ENCODE measurements at regions not wholly inside any gene's neighbourhood (a gene's known extent, or its start where the extent isn't known, plus 50 kb on each side); places are given as distances from the start of the nearest gene placed in this dataset.

- no peak for DNase-seq
Measured at GRCh38 chr12:4012977-4013968, 140.1 kb upstream of the PARP11 start.

- DNase-seq: no peak
Measured at GRCh38 chr12:4012073-4012472, 138.9 kb upstream of the PARP11 start.

- DNase-seq: no peak
Measured at GRCh38 chr12:4011597-4011996, 138.4 kb upstream of the PARP11 start.

- DNase-seq: no peak
Measured at GRCh38 chr12:4009979-4010704, 136.9 kb upstream of the PARP11 start.

- DNase-seq: no peak
Measured at GRCh38 chr12:4006743-4007142, 133.5 kb upstream of the PARP11 start.

- DNase-seq: no peak
Measured at GRCh38 chr12:4005851-4006430, 132.7 kb upstream of the PARP11 start.

- no peak for DNase-seq
Measured at GRCh38 chr12:4003576-4003975, 130.4 kb upstream of the PARP11 start.

GRCh38 chr12:4002601-4003000, 129.4 kb upstream of the PARP11 start:
- DNase-seq: no peak

GRCh38 chr12:4001841-4002240, 128.6 kb upstream of the PARP11 start:
- DNase-seq: no peak

GRCh38 chr12:4001031-4001430, 127.8 kb upstream of the PARP11 start:
- DNase-seq: no peak

GRCh38 chr12:3999904-4000303, 126.7 kb upstream of the PARP11 start:
- no peak for DNase-seq

- no peak for DNase-seq
Measured at GRCh38 chr12:3998968-3999792, 126.0 kb upstream of the PARP11 start.

GRCh38 chr12:3998397-3998796, 125.2 kb upstream of the PARP11 start:
- no peak for DNase-seq

GRCh38 chr12:3996322-3996721, 123.1 kb upstream of the PARP11 start:
- DNase-seq: no peak

GRCh38 chr12:3995306-3995705, 122.1 kb upstream of the PARP11 start:
- no peak for DNase-seq

GRCh38 chr12:3994500-3994899, 121.3 kb upstream of the PARP11 start:
- DNase-seq: no peak

GRCh38 chr12:3992945-3993344, 119.7 kb upstream of the PARP11 start:
- no peak for DNase-seq

GRCh38 chr12:3991798-3992580, 118.8 kb upstream of the PARP11 start:
- DNase-seq: no peak

GRCh38 chr12:3990501-3991280, 117.5 kb upstream of the PARP11 start:
- no peak for DNase-seq

- no peak for DNase-seq
Measured at GRCh38 chr12:3989218-3989550, 116.0 kb upstream of the PARP11 start.

- DNase-seq: no peak
Measured at GRCh38 chr12:3988519-3989217, 115.5 kb upstream of the PARP11 start.
